ENCODE measurements at regions not wholly inside any gene's neighbourhood (a gene's known extent, or its start where the extent isn't known, plus 50 kb on each side); places are given as distances from the start of the nearest gene placed in this dataset.
A peak's percentile ranks its signal among the peaks of the same experiment; 100 is the strongest.
"Not testable (repeated sequence)": the region's sequence is repeated elsewhere in the genome, so short reads cannot be mapped to it uniquely, and the experiment has no call there.

DNA sequence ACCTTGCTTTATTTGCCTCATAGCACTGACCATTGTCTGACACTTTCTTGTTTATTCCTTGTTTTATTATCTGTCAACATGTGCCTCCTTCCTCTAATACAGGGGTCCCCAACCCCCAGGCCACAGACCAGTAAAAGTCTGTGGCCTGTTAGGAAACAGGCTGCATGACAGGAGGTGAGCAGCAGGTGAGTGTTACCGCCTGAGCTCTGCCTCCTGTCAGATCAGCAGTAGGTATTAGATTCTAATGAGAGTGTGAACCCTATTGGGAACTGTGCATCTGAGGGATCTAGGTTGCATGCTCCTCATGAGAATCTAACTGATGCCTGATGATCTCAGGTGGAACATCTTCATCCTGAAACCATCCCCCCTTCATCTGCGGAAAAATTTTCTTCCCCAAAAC, 228.0 kb downstream of the HINT1 start:
- no peak for DNase-seq

DNA sequence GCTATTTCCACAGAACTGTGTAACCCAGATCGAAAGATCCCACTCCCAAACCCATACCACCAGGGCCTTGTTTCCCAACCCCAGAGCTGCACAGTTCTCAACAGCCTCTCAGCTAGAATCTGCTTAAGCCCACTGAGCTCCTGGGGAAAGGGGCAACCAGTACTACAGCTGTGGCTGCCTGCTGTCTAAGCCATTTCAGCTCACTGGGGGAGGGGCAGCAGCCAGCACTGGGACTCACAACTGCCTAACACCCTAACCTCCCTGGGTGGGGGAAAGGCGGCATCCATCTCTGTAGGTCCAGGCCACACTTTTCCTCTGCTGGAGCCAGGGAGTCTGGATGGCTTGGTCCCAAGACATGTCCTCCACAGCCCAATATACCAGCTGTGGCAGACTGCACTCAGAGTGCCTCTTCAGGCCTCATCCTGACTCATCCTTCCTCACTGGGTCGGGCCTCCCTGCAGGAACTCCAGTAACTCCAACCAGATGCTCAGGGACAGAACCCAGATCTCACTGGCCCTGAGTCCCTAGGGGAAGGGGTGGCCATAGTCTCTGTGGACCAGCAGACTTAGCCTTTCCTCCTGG, 241.4 kb downstream of the HINT1 start:
- no peak for DNase-seq

DNA sequence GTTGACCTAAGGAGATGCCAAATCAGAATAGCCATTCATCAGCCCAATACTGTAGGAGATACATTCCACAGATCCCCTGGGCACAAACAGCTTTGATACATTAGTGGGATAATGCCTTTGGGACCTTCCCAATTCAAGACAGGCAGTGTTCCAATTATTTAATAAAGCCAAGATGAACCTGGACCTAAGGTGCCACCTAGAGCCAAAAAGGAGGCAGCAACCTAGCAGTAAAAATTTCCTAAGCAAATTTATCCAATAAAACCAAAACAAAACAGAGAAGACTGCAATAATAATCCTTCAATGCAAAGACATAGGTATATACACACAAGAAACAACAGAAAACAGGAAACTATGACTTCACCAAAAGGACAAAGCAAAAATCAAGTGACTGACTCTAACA, 253.0 kb downstream of the HINT1 start:
- no peak for DNase-seq

DNA sequence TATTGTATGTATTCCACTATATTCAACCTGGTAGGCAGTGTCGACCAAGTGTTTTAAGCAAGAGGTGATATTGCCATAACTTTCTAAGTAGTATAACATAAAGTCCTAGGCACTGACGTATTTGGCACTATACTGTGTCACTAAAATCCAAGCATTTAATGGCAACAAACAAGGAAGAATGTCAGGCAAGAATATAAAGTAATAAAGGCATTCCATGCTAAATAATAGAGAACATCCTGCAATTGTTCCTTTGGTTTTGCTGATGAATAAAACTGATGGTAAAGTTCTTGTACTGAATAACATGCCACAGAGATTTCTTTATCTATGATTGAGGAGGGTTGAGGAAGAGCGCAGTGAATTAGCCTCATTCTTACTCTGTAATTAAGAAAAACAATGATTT, 256.9 kb downstream of the HINT1 start:
- DNase-seq, result no peak

DNA sequence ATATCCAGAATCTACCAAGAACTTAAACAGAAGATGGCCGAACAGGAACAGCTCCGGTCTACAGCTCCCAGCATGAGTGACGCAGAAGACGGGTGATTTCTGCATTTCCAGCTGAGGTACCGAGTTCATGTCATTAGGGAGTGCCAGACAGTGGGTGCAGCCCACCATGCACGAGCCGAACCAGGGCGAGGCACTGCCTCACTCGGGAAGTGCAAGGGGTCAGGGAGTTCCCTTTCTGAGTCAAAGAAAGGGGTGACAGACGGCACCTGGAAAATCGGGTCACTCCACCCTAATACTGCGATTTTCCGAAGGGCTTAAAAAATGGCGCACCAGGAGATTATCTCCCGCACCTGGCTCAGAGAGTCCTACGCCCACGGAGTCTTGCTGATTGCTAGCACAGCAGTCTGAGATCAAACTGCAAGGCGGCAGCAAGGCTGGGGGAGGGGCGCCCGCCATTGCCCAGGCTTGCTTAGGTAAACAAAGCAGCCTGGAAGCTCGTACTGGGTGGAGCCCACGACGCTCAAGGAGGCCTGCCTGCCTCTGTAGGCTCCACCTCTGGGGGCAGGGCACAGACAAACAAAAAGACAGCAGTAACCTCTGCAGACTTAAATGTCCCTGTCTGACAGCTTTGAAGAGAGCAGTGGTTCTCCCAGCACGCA, 267.4 kb downstream of the HINT1 start:
- not testable (repeated sequence) for DNase-seq

DNA sequence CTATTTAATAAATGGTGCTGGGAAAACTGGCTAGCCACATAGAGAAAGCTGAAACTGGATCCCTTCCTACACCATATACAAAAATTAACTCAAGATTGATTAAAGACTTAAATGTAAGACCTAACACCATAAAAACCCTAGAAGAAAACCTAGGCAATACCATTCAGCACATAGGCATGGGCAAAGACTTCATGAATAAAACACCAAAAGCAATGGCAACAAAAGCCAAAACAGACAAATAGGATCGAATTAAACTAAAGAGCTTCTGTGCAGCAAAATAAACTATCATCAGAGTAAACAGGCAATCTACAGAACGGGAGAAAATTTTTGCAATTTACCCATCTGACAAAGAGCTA, 267.9 kb downstream of the HINT1 start:
- not testable (repeated sequence) for DNase-seq

DNA sequence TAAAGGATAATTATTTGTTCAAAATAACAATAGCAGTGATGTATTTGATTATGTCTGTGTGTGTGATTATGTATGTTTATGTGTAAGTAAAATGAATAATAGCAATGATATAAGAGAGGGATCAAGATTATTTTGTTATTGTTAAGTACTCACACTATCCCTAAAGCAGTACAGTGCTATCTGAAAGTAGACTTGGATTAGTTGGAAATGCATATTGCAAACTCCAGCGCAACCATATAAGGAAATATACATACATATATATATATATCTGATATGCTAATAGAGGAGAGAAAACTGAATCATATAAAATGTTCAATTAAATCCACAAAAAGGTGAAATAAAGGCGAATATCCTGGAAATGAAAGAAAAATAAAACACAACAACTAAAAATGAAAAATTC, 268.4 kb downstream of the HINT1 start:
- no peak for DNase-seq

DNA sequence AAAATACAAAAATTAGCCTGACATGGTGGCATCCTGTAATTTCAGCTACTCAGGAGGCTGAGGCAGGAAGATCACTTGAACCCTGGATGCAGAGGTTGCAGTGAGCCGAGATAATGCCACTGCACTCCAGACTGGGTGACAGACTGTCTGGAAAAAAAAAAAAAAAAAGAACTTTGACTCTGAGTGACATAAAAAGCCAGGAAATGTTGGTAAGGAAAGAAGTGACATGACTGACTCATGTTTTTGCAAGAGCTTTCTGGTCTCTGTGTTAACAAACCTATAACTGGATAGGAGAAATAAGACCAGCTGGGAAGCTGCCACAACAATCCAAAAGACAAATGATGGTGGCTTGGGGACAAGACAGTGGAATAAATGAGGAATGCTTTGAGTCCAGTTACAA, 272.1 kb downstream of the HINT1 start:
- DNase-seq, result no peak

DNA sequence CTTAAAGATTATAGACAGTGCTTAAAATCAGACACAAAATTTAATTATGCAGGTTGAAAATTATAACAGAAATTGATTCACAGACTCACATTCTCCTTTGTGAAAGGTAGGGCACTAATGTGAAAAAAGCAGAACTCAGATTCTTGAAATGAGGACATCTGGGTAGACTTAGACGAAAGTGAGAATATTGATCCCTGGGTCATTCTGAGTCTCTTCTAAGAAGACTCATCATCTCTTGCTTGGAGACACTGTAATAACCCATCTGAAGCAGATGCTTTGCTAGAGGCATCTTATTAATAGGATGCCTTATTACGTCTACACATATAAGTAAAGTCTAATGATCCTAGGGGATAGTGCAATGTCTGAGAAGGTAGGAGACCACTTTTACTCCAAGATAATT, 274.4 kb downstream of the HINT1 start:
- DNase-seq, result no peak

DNA sequence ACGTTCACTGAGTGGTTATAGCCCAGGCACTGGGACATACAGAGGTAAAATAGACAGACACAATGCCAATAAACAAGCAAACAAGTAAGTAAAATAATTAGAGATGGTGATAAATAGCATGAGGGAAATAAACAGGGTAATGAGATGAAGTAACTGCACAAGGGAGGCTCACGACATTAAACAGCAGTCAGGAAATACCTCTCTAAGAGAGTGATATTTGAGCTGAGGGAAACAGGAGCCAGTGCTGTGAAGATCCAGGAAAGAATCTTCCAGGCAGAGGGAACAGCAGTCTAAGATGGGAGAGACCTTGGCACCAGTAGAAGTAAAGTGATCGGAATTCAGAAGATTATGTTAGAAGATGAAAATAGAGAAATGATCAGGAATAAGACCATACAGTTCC, 279.4 kb downstream of the HINT1 start:
- DNase-seq, result no peak

DNA sequence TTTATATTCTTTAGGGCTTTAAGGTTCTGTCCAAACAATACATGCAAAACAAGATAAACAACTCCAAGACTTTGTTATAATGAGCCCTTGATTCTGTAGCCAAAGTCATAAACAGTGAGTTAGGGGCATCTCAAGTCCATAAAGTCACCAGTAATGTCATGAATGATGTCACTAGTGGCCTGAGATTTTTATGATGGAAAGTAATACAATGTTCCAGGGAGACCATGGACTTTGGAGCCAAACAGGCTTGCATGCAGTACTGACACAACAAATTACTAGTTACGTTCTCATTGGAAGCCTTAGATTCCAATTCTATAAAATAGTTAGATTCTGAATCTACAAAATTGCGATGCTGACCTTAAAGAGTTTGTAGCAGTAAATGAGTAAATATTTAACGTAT, 280.0 kb downstream of the HINT1 start:
- DNase-seq, result no peak

DNA sequence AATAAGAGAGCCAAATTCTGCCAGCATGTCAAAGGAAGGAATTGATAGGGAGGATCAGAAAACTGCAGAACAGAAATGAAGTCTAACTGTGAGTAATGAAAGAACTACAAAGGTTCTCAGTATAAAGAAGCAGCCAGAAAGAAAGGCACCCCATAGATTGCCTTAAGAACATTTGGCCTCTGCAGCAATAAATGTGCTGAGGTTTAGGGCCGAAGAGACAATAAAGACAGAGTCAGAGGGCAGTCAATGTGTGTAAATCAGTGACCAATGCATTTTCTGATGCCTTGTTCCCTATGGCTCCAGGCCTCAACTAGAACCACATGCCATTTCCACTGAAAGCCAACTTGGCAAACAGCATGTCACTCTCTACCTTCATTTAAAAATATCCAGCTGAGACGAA, 281.0 kb downstream of the HINT1 start:
- no peak for DNase-seq

DNA sequence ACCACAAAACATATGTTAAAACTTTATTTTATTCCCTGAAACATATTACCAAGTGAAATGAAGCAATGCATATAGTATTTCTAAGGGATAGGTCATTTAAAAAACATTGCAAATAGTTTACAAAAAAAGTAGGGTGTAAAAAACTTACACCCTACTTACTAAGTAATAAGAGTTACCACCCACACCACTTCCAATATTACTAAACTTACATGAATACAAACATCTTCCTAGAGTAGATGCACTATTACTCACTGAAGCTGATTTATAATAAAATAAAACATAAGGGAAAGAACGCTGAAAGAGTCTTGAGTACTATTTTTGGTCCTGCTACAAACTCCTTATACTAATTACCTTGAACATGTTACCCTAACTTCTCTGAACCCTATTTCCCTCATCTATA, 289.4 kb downstream of the HINT1 start:
- DNase-seq, result no peak

DNA sequence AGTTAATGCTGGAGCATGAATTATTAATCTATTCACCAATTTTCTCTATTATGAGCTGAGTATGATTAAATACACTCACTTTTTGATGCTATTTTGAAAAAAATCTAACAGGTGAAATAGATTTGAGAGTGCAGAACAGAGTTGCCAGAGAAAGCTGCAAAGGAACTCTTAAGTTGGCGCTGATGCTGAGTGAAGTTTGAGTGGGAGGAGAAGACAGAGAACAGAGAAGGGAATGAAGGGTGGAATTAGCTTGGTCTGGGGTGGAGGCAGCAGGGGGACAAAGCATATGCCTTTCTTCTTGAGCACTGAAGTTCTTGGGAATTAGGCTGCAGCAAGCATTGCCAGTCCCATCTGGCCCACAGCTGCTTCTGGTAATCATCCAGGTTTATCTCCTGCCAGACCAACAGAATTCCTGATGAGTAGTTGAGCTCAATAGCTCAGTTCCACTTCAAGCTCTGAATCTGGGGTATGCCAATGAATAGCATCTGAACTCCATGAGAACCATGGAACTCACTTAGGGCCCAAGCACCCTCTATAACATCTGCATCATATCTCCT, 290.1 kb downstream of the HINT1 start:
- DNase-seq, result no peak

DNA sequence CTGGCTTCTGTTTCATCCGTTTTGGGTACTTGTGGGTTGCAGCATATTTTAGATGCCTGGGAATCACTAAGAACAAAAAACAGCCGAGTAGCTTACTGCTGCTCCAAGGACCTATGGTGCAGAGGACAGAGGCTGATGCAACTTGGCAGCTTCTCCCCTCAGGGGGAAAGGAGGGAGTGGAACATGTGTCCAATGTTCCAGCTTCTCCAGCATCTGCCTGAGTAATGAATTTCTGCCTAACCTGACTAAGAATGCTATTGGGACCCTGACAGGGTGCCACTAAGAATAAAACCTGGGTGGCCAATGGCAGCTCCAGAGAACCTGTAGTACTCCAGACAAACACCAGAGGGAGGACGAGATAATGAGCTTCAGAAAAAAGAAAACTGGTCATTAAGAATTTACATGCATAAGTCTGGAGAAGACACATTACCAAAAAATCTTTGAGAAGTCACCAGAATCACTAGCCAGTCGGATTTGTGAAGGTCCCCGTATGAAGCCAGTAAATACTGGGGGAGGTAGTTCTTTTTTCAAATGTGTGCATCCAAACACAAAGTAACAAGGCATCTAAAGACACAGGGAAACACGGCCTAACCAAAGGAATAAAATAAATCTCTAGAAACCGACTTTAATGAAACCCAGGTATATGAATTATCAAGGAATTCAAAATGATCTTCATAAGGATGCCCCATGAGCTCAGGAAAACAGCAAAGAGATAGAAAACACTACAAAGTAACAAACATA, 293.5 kb downstream of the HINT1 start:
- DNase-seq, result peak; percentile 29

DNA sequence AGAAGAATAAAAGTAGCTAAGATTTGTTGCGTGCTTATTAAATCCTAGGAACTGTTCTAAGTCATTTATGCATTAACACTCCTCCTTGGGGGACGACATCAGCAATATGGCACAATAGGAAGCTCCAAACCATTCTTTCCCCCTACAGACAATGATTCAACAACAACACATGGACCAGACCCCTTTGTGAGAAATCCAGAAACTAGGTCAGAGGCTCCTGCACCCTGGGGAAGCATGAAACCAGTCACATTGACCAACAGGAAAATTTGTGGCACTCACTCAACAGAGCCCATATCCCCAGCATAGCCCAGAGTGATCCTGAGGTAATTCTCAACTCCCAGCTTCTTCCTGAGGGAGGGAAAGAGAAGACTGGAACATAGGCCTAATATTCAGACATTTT, 294.4 kb downstream of the HINT1 start:
- no peak for DNase-seq

DNA sequence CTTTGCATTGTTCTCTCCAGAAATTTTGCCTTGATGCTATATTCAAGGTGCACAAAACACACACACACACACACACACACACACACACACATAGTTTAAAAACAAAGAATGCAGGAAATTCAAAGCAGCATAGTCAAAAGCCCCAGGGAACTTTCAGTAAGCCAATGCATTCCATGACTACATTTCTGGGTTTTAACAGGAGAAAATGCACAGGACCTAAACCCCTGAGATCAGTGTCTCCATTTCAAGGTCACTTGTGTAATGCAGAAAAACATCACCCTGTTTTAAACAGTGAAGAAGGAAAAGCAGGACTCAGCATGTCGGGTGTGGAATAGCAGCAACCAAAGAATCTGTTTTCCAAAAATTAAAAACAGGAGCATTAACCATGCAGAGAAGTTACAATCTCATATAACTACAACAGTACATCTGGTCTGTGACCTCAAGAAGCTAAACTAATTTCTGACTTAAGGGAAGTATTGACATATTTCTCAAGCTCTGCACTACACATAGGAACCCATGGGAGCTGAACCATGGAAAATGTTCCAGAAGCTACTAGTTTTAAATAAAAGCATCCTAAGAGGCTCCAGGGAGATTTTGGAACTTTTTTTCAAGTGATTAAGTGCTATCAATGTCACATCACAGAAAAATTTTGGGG, 296.7 kb downstream of the HINT1 start:
- no peak for DNase-seq

DNA sequence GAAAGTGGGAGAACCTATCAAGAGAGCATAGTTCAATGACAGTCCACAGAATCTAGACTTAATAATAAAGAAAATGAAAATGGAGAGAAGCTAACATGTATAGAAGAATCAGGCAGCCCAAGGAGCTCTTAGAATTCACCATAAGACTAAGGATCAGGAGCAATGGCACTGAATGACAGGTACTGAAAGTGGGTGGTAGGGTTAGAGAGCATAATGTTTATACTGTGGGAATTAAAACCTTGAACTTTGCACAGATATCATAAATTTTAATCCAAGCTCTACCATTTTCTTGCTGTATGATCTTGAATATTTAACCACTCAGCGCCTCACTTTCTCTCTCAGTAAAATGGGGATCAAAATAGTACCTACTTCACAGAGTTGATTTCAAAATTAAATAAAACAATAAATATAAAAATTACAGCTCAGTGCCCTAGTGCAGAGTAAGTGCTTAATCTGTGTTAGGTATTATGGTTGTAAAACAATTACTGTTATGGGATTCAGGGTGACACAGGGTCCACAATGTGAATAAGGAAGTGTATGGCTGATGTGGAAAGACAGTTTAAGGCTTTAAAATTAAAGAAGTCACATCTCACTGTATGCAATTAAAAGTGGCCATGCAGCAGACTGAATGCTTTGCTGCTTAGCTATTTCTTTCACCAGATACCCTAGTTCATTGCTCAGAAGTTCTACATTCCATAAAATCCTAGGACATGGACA, 319.8 kb downstream of the HINT1 start:
- no peak for DNase-seq

DNA sequence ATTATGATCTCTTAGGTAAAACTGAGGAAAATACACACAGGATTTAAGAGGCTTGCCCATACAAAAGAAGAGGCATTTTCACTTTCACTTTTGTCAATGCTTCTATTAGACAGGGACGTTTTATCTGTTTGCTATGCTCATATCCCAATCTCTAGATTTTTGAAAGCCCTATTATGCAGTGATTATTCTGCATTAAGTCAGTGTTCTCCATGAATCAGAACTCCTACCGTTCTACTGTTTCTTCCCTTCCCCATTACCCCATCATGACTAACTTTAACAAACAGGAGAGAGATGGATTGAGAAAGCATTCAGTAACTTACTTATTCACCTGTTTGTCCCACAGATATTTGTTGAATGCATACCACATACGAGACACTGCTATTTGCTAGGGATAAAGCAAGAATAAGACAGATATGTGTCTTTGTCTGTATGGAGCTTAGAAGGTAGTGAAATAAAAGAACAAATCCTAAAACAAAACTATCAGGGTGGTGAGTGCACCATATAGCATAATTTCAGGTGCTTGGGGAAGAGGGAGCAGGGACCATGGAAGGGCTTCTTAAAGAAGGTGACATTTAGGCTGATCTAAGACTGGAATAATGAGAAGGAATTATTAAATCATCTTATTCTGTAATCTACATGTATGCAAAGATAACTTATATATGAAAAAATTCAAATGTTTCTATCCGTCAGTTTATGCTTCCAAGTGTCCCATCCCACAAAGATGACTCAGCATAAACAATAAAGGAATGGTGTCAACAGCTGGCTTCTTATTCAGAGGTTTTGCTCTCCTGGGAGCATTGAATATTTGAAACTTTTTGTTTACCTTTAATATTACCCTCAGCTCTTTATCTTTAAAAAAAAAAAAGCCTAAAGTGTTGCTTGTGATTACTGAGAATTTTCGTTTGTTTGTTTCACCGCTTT, 328.1 kb downstream of the HINT1 start:
- no peak for DNase-seq

DNA sequence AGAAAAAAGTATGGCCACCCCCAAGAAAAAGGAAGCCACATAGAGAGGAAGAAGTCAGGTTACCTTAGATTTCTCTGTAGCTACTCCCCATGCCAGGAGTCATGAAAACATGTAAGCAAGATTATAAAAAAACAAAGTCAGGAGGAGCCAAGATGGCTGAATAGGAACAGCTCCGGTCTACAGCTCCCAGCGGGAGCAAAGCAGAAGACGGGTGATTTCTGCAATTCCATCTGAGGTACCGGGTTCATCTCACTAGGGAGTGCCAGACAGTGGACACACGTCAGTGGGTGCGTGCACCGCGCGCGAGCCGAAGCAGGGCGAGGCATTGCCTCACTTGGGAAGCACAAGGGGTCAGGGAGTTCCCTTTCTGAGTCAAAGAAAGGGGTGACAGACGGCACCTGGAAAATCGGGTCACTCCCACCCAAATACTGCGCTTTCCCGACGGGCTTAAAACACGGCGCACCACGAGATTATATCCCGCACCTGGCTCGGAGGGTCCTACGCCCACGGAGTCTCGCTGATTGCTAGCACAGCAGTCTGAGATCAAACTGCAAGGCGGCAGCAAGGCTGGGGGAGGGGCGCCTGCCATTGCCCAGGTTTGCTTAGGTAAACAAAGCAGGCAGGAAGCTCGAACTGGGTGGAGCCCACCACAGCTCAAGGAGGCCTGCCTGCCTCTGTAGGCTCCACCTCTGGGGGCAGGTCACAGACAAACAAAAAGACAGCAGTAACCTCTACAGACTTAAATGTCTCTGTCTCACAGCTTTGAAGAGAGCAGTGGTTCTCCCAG, 347.3 kb downstream of the HINT1 start:
- not testable (repeated sequence) for DNase-seq

DNA sequence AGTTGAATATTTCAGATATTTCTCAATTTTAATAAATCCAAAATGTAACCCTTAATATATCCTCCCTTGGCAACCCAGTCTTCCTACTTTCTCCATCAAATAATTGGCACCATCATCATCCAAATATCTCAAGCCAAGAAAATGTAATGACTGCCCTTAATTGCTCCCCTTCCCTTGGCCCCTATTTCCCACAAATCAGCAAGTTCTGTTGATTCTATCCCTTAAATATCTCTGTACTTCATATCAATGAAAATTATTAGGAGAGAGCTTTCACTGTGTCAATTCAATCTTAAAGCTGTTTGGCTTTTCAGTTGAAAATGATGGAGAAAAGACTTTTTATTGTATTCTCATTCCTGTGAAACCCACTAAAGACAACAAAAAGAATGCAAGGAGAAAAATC, 349.8 kb downstream of the HINT1 start:
- no peak for DNase-seq
